K562 (cell line): ENCODE measurements at regions not wholly inside any gene's neighbourhood (a gene's known extent, or its start where the extent isn't known, plus 50 kb on each side); places are given as distances from the start of the nearest gene placed in this dataset.

ENCODE experiments used
- ATAC-seq: fragments of 200-7000 bp; cut with Tn5 transposase; 3 replicates; pipeline ENCODE4 v1.9.1; 2020; ENCODE audit warnings: moderate library complexity
- BruUV-seq: library from RNA; stranded (reverse); fragments of 400-500 nt; replicated peaks from 2 replicates; lab custom pipeline; 2021; lab: Mats Ljungman, UMichigan
- CTCF ChIA-PET: fragments of 300-600 bp; formaldehyde crosslinking; extraction: SDS; loops from one replicate; lab custom pipeline; 2021; ENCODE audit warnings: low intra/inter-chr PET ratio; lab: Yijun Ruan, JAX
- POLR2A ChIA-PET: fragments of 300-600, 350-650 bp; sonication (Branson Sonifier 250); formaldehyde crosslinking; extraction: SDS; loops from one replicate; lab custom pipeline; 2021; ENCODE audit warnings: antibody characterized with exemption, inconsistent platforms; lab: Yijun Ruan, JAX
- DNase-seq, 4 experiments: peaks; one replicate each; pipeline versions ENCODE4 v3.0.0 to v3.0.0-alpha.2; 2011 to 2018; ENCODE audit warnings: low spot score in 3 of 4, mixed read lengths in 3 of 4; ENCODE audit errors: extremely low read depth in 1 of 4
- FAIRE-seq: peaks from 2 replicates; lab custom pipeline; 2011; peaks lifted over from hg19 to GRCh38; lab: Jason Lieb, UNC
- H2AFZ ChIP-seq: 2 replicates; pipeline ENCODE4 v1.6.0; 2011; ENCODE audit warnings: low read depth, low read length, control low read depth, inconsistent platforms
- H3K27ac ChIP-seq: fragments of 200-600 bp; 3 replicates; pipeline ENCODE4 v1.8.0; 2011; ENCODE audit warnings: low read depth, mild to moderate bottlenecking, control low read depth, inconsistent platforms, low read length, moderate library complexity, mixed read lengths; ENCODE audit errors: extremely low read depth
- H3K27me3 ChIP-seq, 2 experiments: fragments of 300-600 bp in 1 of 2; 2 replicates in 1 of 2; 3 replicates in 1 of 2; pipeline versions ENCODE4 v1.6.0 to v1.8.0; 2011; ENCODE audit warnings: inconsistent platforms in 2 of 2, low read length in 2 of 2, mild to moderate bottlenecking in 1 of 2, mixed read lengths in 1 of 2, moderate library complexity in 1 of 2; ENCODE audit not compliant: control insufficient read depth in 2 of 2, insufficient read depth in 2 of 2
- H3K36me3 ChIP-seq: fragments of 300-600 bp; 3 replicates; pipeline ENCODE4 v1.8.0; 2011; ENCODE audit warnings: mild to moderate bottlenecking, low read length, inconsistent platforms; ENCODE audit not compliant: control insufficient read depth, insufficient read depth
- H3K4me1 ChIP-seq, 2 experiments: fragments of 200-600 bp in 1 of 2; replicated peaks in 1 of 2; 2 replicates in 1 of 2; 3 replicates in 1 of 2; pipeline versions ENCODE4 v1.5.1 to v1.8.0; 2011; ENCODE audit warnings: inconsistent platforms in 2 of 2, low read length in 2 of 2, mild to moderate bottlenecking in 1 of 2, mixed read lengths in 1 of 2, moderate library complexity in 1 of 2; ENCODE audit not compliant: control insufficient read depth in 2 of 2, insufficient read depth in 2 of 2
- H3K4me2 ChIP-seq: 2 replicates; pipeline ENCODE4 v1.6.1; 2011; ENCODE audit warnings: low read length, control low read depth, inconsistent platforms, mixed read lengths; ENCODE audit not compliant: insufficient read depth
- H3K4me3 ChIP-seq: fragments of 200-600 bp; sonication (generic), shearing (Covaris generic); 2 replicates; pipeline ENCODE4 v1.5.1; 2016; ENCODE audit warnings: control low read depth, inconsistent platforms
- H3K79me2 ChIP-seq: fragments of 200-600 bp; 3 replicates; pipeline ENCODE4 v1.8.0; 2011; ENCODE audit warnings: low read length, inconsistent platforms; ENCODE audit not compliant: control insufficient read depth, insufficient read depth
- H3K9ac ChIP-seq, 2 experiments: 2 replicates each; pipeline versions ENCODE4 v1.6.0 to v1.6.1; 2011; ENCODE audit warnings: low read depth in 2 of 2, low read length in 2 of 2, control low read depth in 1 of 2, inconsistent platforms in 1 of 2, mild to moderate bottlenecking in 1 of 2, mixed read lengths in 1 of 2; ENCODE audit not compliant: insufficient read depth in 1 of 2
- H3K9me1 ChIP-seq: one replicate; pipeline ENCODE4 v1.6.0; 2011; ENCODE audit warnings: inconsistent platforms, mild to moderate bottlenecking, low read length, moderate library complexity; ENCODE audit not compliant: control insufficient read depth, insufficient read depth
- H3K9me3 ChIP-seq: replicated peaks from 2 replicates; pipeline ENCODE4 v1.5.1; 2011; ENCODE audit warnings: low read depth, low read length, inconsistent platforms; ENCODE audit not compliant: control insufficient read depth, insufficient read depth
- H4K20me1 ChIP-seq: replicated peaks from 2 replicates; pipeline ENCODE4 v1.6.1; 2011; ENCODE audit warnings: low read length, inconsistent platforms, mixed read lengths; ENCODE audit not compliant: control insufficient read depth, insufficient read depth
- CEBPB ChIP-seq: fragments of 450-650 bp; IDR thresholded peaks from 2 replicates; pipeline ENCODE4 v1.6.1; 2016; ENCODE audit warnings: missing genetic modification characterization, missing compliant biosample characterization
- CTCF ChIP-seq, 3 experiments: IDR thresholded peaks in 2 of 3; conservative IDR thresholded peaks in 1 of 3; 2 replicates each; pipeline ENCODE4 v1.5.1; 2011 to 2012; ENCODE audit warnings: low read length in 3 of 3, mild to moderate bottlenecking in 3 of 3, control low read depth in 2 of 3, improper control_type of control experiment in 1 of 3, inconsistent platforms in 1 of 3, low read depth in 1 of 3, mixed read lengths in 1 of 3, moderate library complexity in 1 of 3; ENCODE audit not compliant: insufficient read depth in 2 of 3
- ELK1 ChIP-seq: sonication (generic); formaldehyde crosslinking; IDR thresholded peaks from 2 replicates; pipeline ENCODE4 v1.8.1; 2022; ENCODE audit warnings: missing genetic modification reagents
- PRDM10 ChIP-seq: fragments of 450-650 bp; IDR thresholded peaks from 2 replicates; pipeline ENCODE4 v1.6.1; 2018; ENCODE audit not compliant: partially characterized antibody
- RAD21 ChIP-seq, 2 experiments: fragments of 250-450 bp in 1 of 2; fragments of 450-650 bp in 1 of 2; sonication (Bioruptor Pico) in 1 of 2; formaldehyde crosslinking in 1 of 2; IDR thresholded peaks in 1 of 2; conservative IDR thresholded peaks in 1 of 2; 2 replicates each; pipeline versions ENCODE4 v1.4.0 to v1.8.0; 2020 to 2022; ENCODE audit warnings: mild to moderate bottlenecking in 2 of 2, moderate library complexity in 1 of 2
- RBFOX2 ChIP-seq: fragments of 200-400 bp; formaldehyde crosslinking; IDR thresholded peaks from 2 replicates; pipeline ENCODE4 v1.6.1; 2017; ENCODE audit warnings: low read depth, mild to moderate bottlenecking, low read length, moderate library complexity
- RBM14 ChIP-seq: fragments of 200-400 bp; formaldehyde crosslinking; IDR thresholded peaks from 2 replicates; pipeline ENCODE4 v1.6.1; 2018; ENCODE audit warnings: low read depth, mild to moderate bottlenecking, low read length, moderate library complexity, borderline replicate concordance; ENCODE audit not compliant: insufficient read depth
- SMARCE1 ChIP-seq: fragments of 450-650 bp; IDR thresholded peaks from 2 replicates; pipeline ENCODE4 v1.7.1; 2016; ENCODE audit warnings: mild to moderate bottlenecking
- TAF1 ChIP-seq: IDR thresholded peaks from 2 replicates; pipeline ENCODE4 v1.6.1; 2011; ENCODE audit warnings: mild to moderate bottlenecking, low read length, moderate library complexity; ENCODE audit not compliant: insufficient read depth, control insufficient read depth, severe bottlenecking; ENCODE audit errors: extremely low read depth
- ZNF561 ChIP-seq: fragments of 450-650 bp; formaldehyde crosslinking; conservative IDR thresholded peaks from 2 replicates; pipeline ENCODE4 v1.4.0; 2020; ENCODE audit warnings: mild to moderate bottlenecking, moderate library complexity
- ZNF717 ChIP-seq: fragments of 250-450 bp; sonication (Bioruptor Pico); IDR thresholded peaks from 2 replicates; pipeline ENCODE4 v1.5.0; 2021
- in situ Hi-C: fragments of 300-500 bp; cut with MboI; formaldehyde crosslinking; loops from 4 replicates; pipeline ENCODE4 v1.15.0; 2018; ENCODE audit warnings: inconsistent platforms, mixed read lengths
- intact Hi-C: fragments of 100-400 bp; cut with micrococcal nuclease; formaldehyde crosslinking; loops from 2 replicates; pipeline ENCODE4 v1.14.2; 2022
- TF ChIP-seq, protein P1 (sequence below): fragments of 250-450 bp; sonication (Bioruptor Pico); IDR thresholded peaks from 2 replicates; pipeline ENCODE4 v1.5.0; 2021; ENCODE audit warnings: mild to moderate bottlenecking, borderline replicate concordance

DNA sequence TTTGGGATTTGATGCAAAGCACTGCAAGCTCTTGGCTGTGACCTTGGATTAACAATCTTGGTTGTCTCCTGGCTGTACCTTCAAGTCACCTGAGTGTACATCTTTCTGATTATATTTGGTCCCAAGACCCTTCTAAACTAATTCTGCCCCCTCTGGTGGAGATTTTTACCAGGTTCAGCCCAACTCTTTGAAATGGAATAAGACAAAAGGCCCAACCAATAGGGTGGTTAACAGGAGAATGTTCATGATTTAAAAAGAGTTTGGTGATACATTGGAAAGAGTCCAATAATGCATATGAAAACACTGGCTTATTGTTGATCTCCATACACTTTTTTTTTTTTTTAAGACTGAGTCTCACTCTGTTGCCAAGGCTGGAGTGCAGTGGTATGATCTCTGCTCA lies 77.5 kb upstream of the CD83 start:
- Histone ChIP-seq H4K20me1 (no peaks in the 10 kb centered on the region), H3K27me3 (no peaks in the 10 kb centered on the region), H3K4me3 (no peak overlapping the region), H3K4me2 (no peak overlapping the region), H3K9me3 (no peaks in the 10 kb centered on the region), H3K9ac (no peak overlapping the region), H3K27ac (no peak overlapping the region), H3K4me1 (peaks cover 0 to 25% of the 10 kb centered on the region in 2 experiments; a peak in 3 of 5 replicates), H3K36me3 (no peaks in the 10 kb centered on the region), H2AFZ (no peak overlapping the region), H3K9me1 (no peaks in the 10 kb centered on the region), H3K79me2 (no peaks in the 10 kb centered on the region)
- POLR2A ChIA-PET = interaction anchor here (0.7 to 1.8 kb wide), 7 partner anchors 11 to 127 kb away, joined by 3 to 8 read pairs (median 4); partner anchors contain the start of gene RNF182
- ATAC-seq (peak; percentile 33; the same call in 2 of the 3 replicates), DNase-seq (peak in 3 of 4 experiments; percentile 20 to 44 (median 37)), FAIRE-seq (no peak)
- BruUV-seq = no TSS peak
- CTCF ChIA-PET = interaction anchor here (0.6 kb wide), 1 partner anchor 9 kb away, joined by 3 read pairs; no protein-coding TSS in a partner anchor
- in situ Hi-C loops (no loop called here), intact Hi-C loops (no loop called here)
- TF ChIP-seq PRDM10 (peak; percentile 30), ZNF561 (CRISPR knock-in tag) (no peak), RAD21 (CRISPR knock-in tag; conservative IDR thresholded peaks at IDR 0.05 in 1 of 2, IDR thresholded peaks at IDR 0.05 in 1 of 2) (peak; percentile 8 to 45; a peak in 2 of 4 replicates), CEBPB (no peak), RBM14 (no peak), TAF1 (no peak), RBFOX2 (no peak), CTCF (IDR thresholded peaks at IDR 0.05 in 2 of 3, conservative IDR thresholded peaks at IDR 0.05 in 1 of 3; ENCODE audit: insufficient read depth in 2 of 3, low read depth in 1 of 3, low read length in 3 of 3) (peak in 2 of 3 experiments; percentile 21 to 41; a peak in 3 of 6 replicates), ZNF717 (no peak), ELK1 (CRISPR knock-in tag) (no peak), SMARCE1 (no peak)
- TF ChIP-seq, protein P1, sequence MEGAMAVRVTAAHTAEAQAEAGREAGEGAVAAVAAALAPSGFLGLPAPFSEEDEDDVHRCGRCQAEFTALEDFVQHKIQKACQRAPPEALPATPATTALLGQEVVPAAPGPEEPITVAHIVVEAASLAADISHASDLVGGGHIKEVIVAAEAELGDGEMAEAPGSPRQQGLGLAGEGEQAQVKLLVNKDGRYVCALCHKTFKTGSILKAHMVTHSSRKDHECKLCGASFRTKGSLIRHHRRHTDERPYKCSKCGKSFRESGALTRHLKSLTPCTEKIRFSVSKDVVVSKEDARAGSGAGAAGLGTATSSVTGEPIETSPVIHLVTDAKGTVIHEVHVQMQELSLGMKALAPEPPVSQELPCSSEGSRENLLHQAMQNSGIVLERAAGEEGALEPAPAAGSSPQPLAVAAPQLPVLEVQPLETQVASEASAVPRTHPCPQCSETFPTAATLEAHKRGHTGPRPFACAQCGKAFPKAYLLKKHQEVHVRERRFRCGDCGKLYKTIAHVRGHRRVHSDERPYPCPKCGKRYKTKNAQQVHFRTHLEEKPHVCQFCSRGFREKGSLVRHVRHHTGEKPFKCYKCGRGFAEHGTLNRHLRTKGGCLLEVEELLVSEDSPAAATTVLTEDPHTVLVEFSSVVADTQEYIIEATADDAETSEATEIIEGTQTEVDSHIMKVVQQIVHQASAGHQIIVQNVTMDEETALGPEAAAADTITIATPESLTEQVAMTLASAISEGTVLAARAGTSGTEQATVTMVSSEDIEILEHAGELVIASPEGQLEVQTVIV (CRISPR knock-in tag) = no peak
